Thoracic aorta (tissue), 2 donors: ENCODE measurements at regions not wholly inside any gene's neighbourhood (a gene's known extent, or its start where the extent isn't known, plus 50 kb on each side); places are given as distances from the start of the nearest gene placed in this dataset.
"Not testable (repeated sequence)": the region's sequence is repeated elsewhere in the genome, so short reads cannot be mapped to it uniquely, and the experiment has no call there.

Experiments used
- ATAC-seq: fragments of 150-250 bp; one replicate; pipeline ENCODE4 v1.8.0; 2017; ENCODE audit warnings: low read depth; ENCODE audit not compliant: insufficient number of reproducible peaks, low FRiP score
- DNase-seq: peaks from one replicate; pipeline ENCODE4 v3.0.0-alpha.2; 2020; ENCODE audit warnings: low spot score
- H3K27ac ChIP-seq, 2 donors: fragments of 200-600 bp; sonication (generic); 1 replicate in 1 of 2; 2 replicates in 1 of 2; pipeline ENCODE4 v1.5.1; 2016; ENCODE audit warnings: mild to moderate bottlenecking in 2 of 2, moderate library complexity in 2 of 2
- H3K27me3 ChIP-seq: fragments of 200-600 bp; sonication (generic); replicated peaks from 2 replicates; pipeline ENCODE4 v1.6.0; 2016; ENCODE audit warnings: mild to moderate bottlenecking; ENCODE audit not compliant: insufficient read depth
- H3K36me3 ChIP-seq: fragments of 200-600 bp; sonication (generic); one replicate; pipeline ENCODE4 v1.5.1; 2016
- H3K4me1 ChIP-seq, 2 donors: fragments of 200-600 bp; sonication (generic); 1 replicate in 1 of 2; 2 replicates in 1 of 2; pipeline versions ENCODE4 v1.5.1 to v1.6.0; 2016; ENCODE audit warnings: low read depth in 2 of 2, mild to moderate bottlenecking in 1 of 2; ENCODE audit not compliant: control insufficient read depth in 1 of 2
- H3K4me3 ChIP-seq: fragments of 200-600 bp; sonication (generic); 2 replicates; pipeline ENCODE4 v1.5.1; 2016; ENCODE audit warnings: mild to moderate bottlenecking
- H3K9me3 ChIP-seq: fragments of 200-600 bp; sonication (generic); 2 replicates; pipeline ENCODE4 v1.5.1; 2016
- CTCF ChIP-seq: fragments of 200-600 bp; sonication (generic); IDR thresholded peaks from one replicate; pipeline ENCODE4 v1.5.1; 2019; ENCODE audit warnings: antibody characterized with exemption

GRCh38 chr17:73856556-73856955, 212.3 kb upstream of the SDK2 start:
- no peaks in the 10 kb centered on the region for H3K4me1 ChIP-seq
- no peak for ATAC-seq
- H3K4me3 ChIP-seq, result no peak overlapping the region
- H3K36me3 ChIP-seq, result no peaks in the 10 kb centered on the region
- DNase-seq, result no peak
- no peaks in the 10 kb centered on the region for H3K9me3 ChIP-seq
- no peaks in the 10 kb centered on the region for H3K27me3 ChIP-seq
- no peak overlapping the region for H3K27ac ChIP-seq
- no peak for TF ChIP-seq CTCF

GRCh38 chr17:73859439-73860008, 215.3 kb upstream of the SDK2 start:
- ATAC-seq, DNase-seq, H3K9me3 ChIP-seq, H3K27me3 ChIP-seq, H3K4me1 ChIP-seq, H3K4me3 ChIP-seq, H3K36me3 ChIP-seq, H3K27ac ChIP-seq: not testable (repeated sequence)

GRCh38 chr17:73861543-73861942, 217.3 kb upstream of the SDK2 start:
- Histone ChIP-seq H3K9me3 (no peaks in the 10 kb centered on the region), H3K4me3 (no peak overlapping the region), H3K4me1 (no peaks in the 10 kb centered on the region), H3K27ac (no peak overlapping the region), H3K27me3 (no peaks in the 10 kb centered on the region), H3K36me3 (no peaks in the 10 kb centered on the region)
- ATAC-seq (no peak), DNase-seq (no peak)
- TF ChIP-seq CTCF, result no peak

GRCh38 chr17:73863761-73864535, 219.7 kb upstream of the SDK2 start:
- no peaks in the 10 kb centered on the region for H3K9me3 ChIP-seq
- no peaks in the 10 kb centered on the region for H3K27me3 ChIP-seq
- ATAC-seq, result no peak
- H3K36me3 ChIP-seq, result no peaks in the 10 kb centered on the region
- DNase-seq, result no peak
- H3K4me3 ChIP-seq, result no peak overlapping the region
- no peaks in the 10 kb centered on the region for H3K4me1 ChIP-seq
- no peak overlapping the region for H3K27ac ChIP-seq
- TF ChIP-seq CTCF, result no peak

- Histone ChIP-seq H3K4me3 (no peak overlapping the region), H3K27ac (no peak overlapping the region), H3K36me3 (no peaks in the 10 kb centered on the region), H3K4me1 (no peaks in the 10 kb centered on the region), H3K27me3 (no peaks in the 10 kb centered on the region), H3K9me3 (no peaks in the 10 kb centered on the region)
- ATAC-seq (no peak), DNase-seq (no peak)
- TF ChIP-seq CTCF, result no peak
These were observed 221.6 kb upstream of the SDK2 start for GRCh38 chr17:73865831-73866230.

GRCh38 chr17:73867056-73867455, 222.8 kb upstream of the SDK2 start:
- no peak overlapping the region for H3K27ac ChIP-seq
- no peaks in the 10 kb centered on the region for H3K27me3 ChIP-seq
- H3K36me3 ChIP-seq, result no peaks in the 10 kb centered on the region
- H3K9me3 ChIP-seq, result no peaks in the 10 kb centered on the region
- DNase-seq, result no peak
- ATAC-seq, result no peak
- H3K4me3 ChIP-seq, result no peak overlapping the region
- H3K4me1 ChIP-seq, result no peaks in the 10 kb centered on the region
- no peak for TF ChIP-seq CTCF
